HEK293 (cell line): ENCODE measurements at regions not wholly inside any gene's neighbourhood (a gene's known extent, or its start where the extent isn't known, plus 50 kb on each side); places are given as distances from the start of the nearest gene placed in this dataset.
"Not testable (repeated sequence)": the region's sequence is repeated elsewhere in the genome, so short reads cannot be mapped to it uniquely, and the experiment has no call there.

ENCODE experiments used
- CTCF ChIA-PET: fragments of 350-600 bp; formaldehyde crosslinking; extraction: SDS; loops from one replicate; lab custom pipeline; 2021; ENCODE audit warnings: antibody characterized with exemption; lab: Yijun Ruan, JAX
- POLR2A ChIA-PET: fragments of 300-600 bp; formaldehyde crosslinking; extraction: SDS; loops from one replicate; lab custom pipeline; 2020; ENCODE audit warnings: antibody characterized with exemption, inconsistent platforms; lab: Yijun Ruan, JAX
- H3K27ac ChIP-seq: fragments of 200-500 bp; sonication (Bioruptor generic); 2 replicates; pipeline ENCODE4 v1.5.1; 2014; ENCODE audit warnings: low read depth, low read length, control low read depth, inconsistent platforms; ENCODE audit errors: extremely low read depth
- H3K36me3 ChIP-seq, 2 experiments: fragments of 200-500 bp in 1 of 2; sonication (Bioruptor generic) in 1 of 2; 1 replicate in 1 of 2; 2 replicates in 1 of 2; pipeline ENCODE4 v1.5.1; 2014 to 2017; ENCODE audit warnings: inconsistent platforms in 2 of 2, low read length in 2 of 2; ENCODE audit not compliant: control insufficient read depth in 2 of 2, insufficient read depth in 1 of 2
- H3K4me1 ChIP-seq: fragments of 200-500 bp; sonication (Bioruptor generic); 2 replicates; pipeline ENCODE4 v1.5.1; 2014; ENCODE audit warnings: mild to moderate bottlenecking, low read length, inconsistent platforms; ENCODE audit not compliant: control insufficient read depth, insufficient read depth
- H3K4me3 ChIP-seq: 2 replicates; pipeline ENCODE4 v1.5.1; 2011; ENCODE audit warnings: low read depth, mild to moderate bottlenecking, control low read depth, low read length, moderate library complexity
- H3K9me3 ChIP-seq: fragments of 200-500 bp; sonication (Bioruptor generic); 2 replicates; pipeline ENCODE4 v1.5.1; 2014; ENCODE audit warnings: low read depth, low read length, inconsistent platforms; ENCODE audit not compliant: control insufficient read depth, insufficient read depth
- GLI4 ChIP-seq: fragments of 450-650 bp; formaldehyde crosslinking; IDR thresholded peaks from 2 replicates; pipeline ENCODE4 v1.5.1; 2016; ENCODE audit warnings: missing biosample characterization, missing genetic modification characterization
- GLIS2 ChIP-seq: fragments of 450-650 bp; formaldehyde crosslinking; IDR thresholded peaks from 2 replicates; pipeline ENCODE4 v1.5.1; 2016; ENCODE audit warnings: missing biosample characterization, missing genetic modification characterization
- HOXA7 ChIP-seq: sonication (generic); formaldehyde crosslinking; IDR thresholded peaks from 2 replicates; pipeline ENCODE4 v1.8.1; 2022; ENCODE audit warnings: missing genetic modification reagents, borderline replicate concordance
- HOXD13 ChIP-seq: sonication (generic); formaldehyde crosslinking; IDR thresholded peaks from 2 replicates; pipeline ENCODE4 v1.8.0; 2022; ENCODE audit warnings: missing genetic modification reagents, borderline replicate concordance
- KLF10 ChIP-seq: fragments of 450-650 bp; IDR thresholded peaks from 2 replicates; pipeline ENCODE4 v1.5.1; 2018; ENCODE audit warnings: missing biosample characterization, mild to moderate bottlenecking, missing genetic modification characterization
- TRIM28 ChIP-seq: IDR thresholded peaks from 2 replicates; pipeline ENCODE4 v1.6.1; 2011; ENCODE audit warnings: low read length, control low read depth, borderline replicate concordance
- ZBTB10 ChIP-seq: fragments of 450-650 bp; formaldehyde crosslinking; IDR thresholded peaks from 2 replicates; pipeline ENCODE4 v1.5.1; 2016; ENCODE audit warnings: missing biosample characterization, missing genetic modification characterization
- ZNF114 ChIP-seq: fragments of 450-650 bp; formaldehyde crosslinking; IDR thresholded peaks from 2 replicates; pipeline ENCODE4 v1.5.0; 2017; ENCODE audit warnings: missing biosample characterization, missing genetic modification characterization
- ZNF423 ChIP-seq: fragments of 450-650 bp; formaldehyde crosslinking; IDR thresholded peaks from 2 replicates; pipeline ENCODE4 v1.5.1; 2016; ENCODE audit warnings: missing biosample characterization, missing genetic modification characterization
- ZNF529 ChIP-seq: fragments of 450-650 bp; formaldehyde crosslinking; IDR thresholded peaks from 2 replicates; pipeline ENCODE4 v1.5.1; 2017; ENCODE audit warnings: missing genetic modification characterization, missing biosample characterization; ENCODE audit not compliant: insufficient replicate concordance
- ZNF585B ChIP-seq: fragments of 450-650 bp; formaldehyde crosslinking; IDR thresholded peaks from 2 replicates; pipeline ENCODE4 v1.5.1; 2016; ENCODE audit warnings: missing biosample characterization, missing genetic modification characterization
- ZNF768 ChIP-seq: fragments of 450-650 bp; formaldehyde crosslinking; IDR thresholded peaks from 2 replicates; pipeline ENCODE4 v1.5.1; 2018; ENCODE audit warnings: missing biosample characterization, mild to moderate bottlenecking, missing genetic modification characterization
- ZNF830 ChIP-seq: fragments of 450-650 bp; IDR thresholded peaks from 2 replicates; pipeline ENCODE4 v1.5.0; 2018; ENCODE audit warnings: missing biosample characterization, missing genetic modification characterization, low read depth, mild to moderate bottlenecking, moderate library complexity
- ZSCAN23 ChIP-seq: fragments of 450-650 bp; formaldehyde crosslinking; IDR thresholded peaks from 2 replicates; pipeline ENCODE4 v1.5.1; 2016; ENCODE audit warnings: missing biosample characterization, missing genetic modification characterization
- ZSCAN5A ChIP-seq: fragments of 450-650 bp; formaldehyde crosslinking; IDR thresholded peaks from 2 replicates; pipeline ENCODE4 v1.5.1; 2016; ENCODE audit warnings: missing biosample characterization, missing genetic modification characterization
- TF ChIP-seq, protein P1 (sequence below): fragments of 450-650 bp; formaldehyde crosslinking; IDR thresholded peaks from 2 replicates; pipeline ENCODE4 v1.5.1; 2016; ENCODE audit warnings: missing biosample characterization, missing genetic modification characterization
- TF ChIP-seq, protein P2 (sequence below): fragments of 450-650 bp; formaldehyde crosslinking; IDR thresholded peaks from 2 replicates; pipeline ENCODE4 v1.5.1; 2016; ENCODE audit warnings: missing biosample characterization, missing genetic modification characterization
- TF ChIP-seq, protein P3 (sequence below): fragments of 450-650 bp; formaldehyde crosslinking; IDR thresholded peaks from 2 replicates; pipeline ENCODE4 v1.5.1; 2017; ENCODE audit warnings: missing biosample characterization, mild to moderate bottlenecking, missing genetic modification characterization, moderate library complexity

- H3K27ac ChIP-seq, H3K4me3 ChIP-seq, H3K36me3 ChIP-seq, POLR2A ChIA-PET, H3K9me3 ChIP-seq, H3K4me1 ChIP-seq: not testable (repeated sequence)
- CTCF ChIA-PET: interaction anchor here (0.7 kb wide), 1 partner anchor 239 kb away, joined by 3 read pairs; no protein-coding TSS in a partner anchor
These were observed 172.3 kb downstream of the AVL9 start for GRCh38 chr7:32667586-32667985.

DNA sequence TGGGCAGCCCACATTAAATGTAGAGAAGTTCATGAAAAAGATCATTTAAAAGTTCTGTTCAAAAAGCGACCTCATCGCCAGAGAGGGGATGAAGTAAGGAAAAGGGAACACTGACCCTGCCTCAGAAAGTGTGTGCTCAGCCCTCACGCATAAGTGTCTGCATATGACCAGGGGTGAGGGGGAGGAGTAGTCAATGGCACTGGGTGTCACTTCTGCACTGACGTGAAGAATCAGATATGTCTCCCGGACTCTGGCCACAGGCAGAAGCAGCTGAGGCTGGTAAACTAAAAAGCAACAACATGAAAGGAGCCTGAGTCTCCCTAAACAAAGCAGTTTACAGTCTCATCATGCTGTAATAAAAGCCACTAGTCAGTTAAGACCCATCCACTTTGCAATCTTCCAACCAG lies 168.5 kb downstream of the AVL9 start:
- CTCF ChIA-PET, H3K9me3 ChIP-seq, H3K36me3 ChIP-seq, POLR2A ChIA-PET, H3K27ac ChIP-seq, H3K4me1 ChIP-seq, H3K4me3 ChIP-seq: not testable (repeated sequence)

DNA sequence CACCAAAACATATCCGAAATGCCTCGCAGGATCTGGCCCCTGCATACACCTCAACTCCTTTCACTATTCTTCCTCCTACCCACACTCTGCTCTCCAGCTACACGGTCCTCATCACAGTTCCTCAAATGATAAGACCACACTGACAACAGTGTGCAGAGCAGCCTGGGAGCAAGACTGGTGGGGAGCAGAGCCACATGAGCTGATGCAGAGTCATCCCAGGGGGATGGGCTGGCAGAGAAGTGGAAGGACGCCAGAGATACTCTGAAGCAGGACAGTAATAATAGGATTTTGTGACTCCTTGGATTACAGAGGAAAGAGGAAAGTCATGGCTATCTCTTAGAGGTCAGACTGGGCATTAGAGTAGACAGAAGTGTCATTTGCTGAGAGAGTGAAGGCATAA lies 167.2 kb downstream of the AVL9 start:
- H3K27ac ChIP-seq, CTCF ChIA-PET, H3K36me3 ChIP-seq, H3K4me1 ChIP-seq, H3K4me3 ChIP-seq, H3K9me3 ChIP-seq, POLR2A ChIA-PET: not testable (repeated sequence)

- no peaks in the 10 kb centered on the region for H3K4me1 ChIP-seq
- POLR2A ChIA-PET: no interaction called here
- TF ChIP-seq ZSCAN5A (no peak), ZNF585B (no peak), ZBTB10 (tag by site-specific recombination) (no peak), ZNF830 (tag by site-specific recombination) (no peak), ZNF529 (tag by site-specific recombination) (no peak), TRIM28 (no peak), HOXA7 (CRISPR knock-in tag) (no peak), ZNF423 (tag by site-specific recombination) (no peak)
- TF ChIP-seq, protein P1, sequence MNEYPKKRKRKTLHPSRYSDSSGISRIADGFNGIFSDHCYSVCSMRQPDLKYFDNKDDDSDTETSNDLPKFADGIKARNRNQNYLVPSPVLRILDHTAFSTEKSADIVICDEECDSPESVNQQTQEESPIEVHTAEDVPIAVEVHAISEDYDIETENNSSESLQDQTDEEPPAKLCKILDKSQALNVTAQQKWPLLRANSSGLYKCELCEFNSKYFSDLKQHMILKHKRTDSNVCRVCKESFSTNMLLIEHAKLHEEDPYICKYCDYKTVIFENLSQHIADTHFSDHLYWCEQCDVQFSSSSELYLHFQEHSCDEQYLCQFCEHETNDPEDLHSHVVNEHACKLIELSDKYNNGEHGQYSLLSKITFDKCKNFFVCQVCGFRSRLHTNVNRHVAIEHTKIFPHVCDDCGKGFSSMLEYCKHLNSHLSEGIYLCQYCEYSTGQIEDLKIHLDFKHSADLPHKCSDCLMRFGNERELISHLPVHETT: no peak
- TF ChIP-seq, all 188 proteins: peak for 0
- Histone ChIP-seq H3K9me3 (no peaks in the 10 kb centered on the region), H3K36me3 (no peaks in the 10 kb centered on the region), H3K27ac (no peak overlapping the region), H3K4me3 (no peak overlapping the region)
- CTCF ChIA-PET: no interaction called here
These were observed 166.6 kb downstream of the AVL9 start for GRCh38 chr7:32661929-32662328.

GRCh38 chr7:32661501-32661900 lies 166.2 kb downstream of the AVL9 start:
- ChIA-PET CTCF (interaction anchor here (0.7 kb wide), 1 partner anchor 1542 kb away, joined by 4 read pairs; no protein-coding TSS in a partner anchor), POLR2A (no interaction called here)
- Histone ChIP-seq H3K36me3 (no peaks in the 10 kb centered on the region), H3K27ac (no peak overlapping the region), H3K4me3 (no peak overlapping the region), H3K4me1 (no peaks in the 10 kb centered on the region), H3K9me3 (no peaks in the 10 kb centered on the region)
- TF ChIP-seq GLIS2 (tag by site-specific recombination): no peak
- TF ChIP-seq, protein P2, sequence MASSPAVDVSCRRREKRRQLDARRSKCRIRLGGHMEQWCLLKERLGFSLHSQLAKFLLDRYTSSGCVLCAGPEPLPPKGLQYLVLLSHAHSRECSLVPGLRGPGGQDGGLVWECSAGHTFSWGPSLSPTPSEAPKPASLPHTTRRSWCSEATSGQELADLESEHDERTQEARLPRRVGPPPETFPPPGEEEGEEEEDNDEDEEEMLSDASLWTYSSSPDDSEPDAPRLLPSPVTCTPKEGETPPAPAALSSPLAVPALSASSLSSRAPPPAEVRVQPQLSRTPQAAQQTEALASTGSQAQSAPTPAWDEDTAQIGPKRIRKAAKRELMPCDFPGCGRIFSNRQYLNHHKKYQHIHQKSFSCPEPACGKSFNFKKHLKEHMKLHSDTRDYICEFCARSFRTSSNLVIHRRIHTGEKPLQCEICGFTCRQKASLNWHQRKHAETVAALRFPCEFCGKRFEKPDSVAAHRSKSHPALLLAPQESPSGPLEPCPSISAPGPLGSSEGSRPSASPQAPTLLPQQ (tag by site-specific recombination): no peak
- TF ChIP-seq ZNF114 (tag by site-specific recombination): no peak
- no peak for TF ChIP-seq ZSCAN23 (tag by site-specific recombination)
- no peak for TF ChIP-seq GLI4 (tag by site-specific recombination)
- no peak for TF ChIP-seq KLF10 (tag by site-specific recombination)
- no peak for TF ChIP-seq ZNF768 (tag by site-specific recombination)
- TF ChIP-seq, protein P3, sequence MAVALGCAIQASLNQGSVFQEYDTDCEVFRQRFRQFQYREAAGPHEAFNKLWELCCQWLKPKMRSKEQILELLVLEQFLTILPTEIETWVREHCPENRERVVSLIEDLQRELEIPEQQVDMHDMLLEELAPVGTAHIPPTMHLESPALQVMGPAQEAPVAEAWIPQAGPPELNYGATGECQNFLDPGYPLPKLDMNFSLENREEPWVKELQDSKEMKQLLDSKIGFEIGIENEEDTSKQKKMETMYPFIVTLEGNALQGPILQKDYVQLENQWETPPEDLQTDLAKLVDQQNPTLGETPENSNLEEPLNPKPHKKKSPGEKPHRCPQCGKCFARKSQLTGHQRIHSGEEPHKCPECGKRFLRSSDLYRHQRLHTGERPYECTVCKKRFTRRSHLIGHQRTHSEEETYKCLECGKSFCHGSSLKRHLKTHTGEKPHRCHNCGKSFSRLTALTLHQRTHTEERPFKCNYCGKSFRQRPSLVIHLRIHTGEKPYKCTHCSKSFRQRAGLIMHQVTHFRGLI (tag by site-specific recombination): no peak
- no peak for TF ChIP-seq HOXD13
